HS-5 (cell line): ENCODE measurements at regions not wholly inside any gene's neighbourhood (a gene's known extent, or its start where the extent isn't known, plus 50 kb on each side); places are given as distances from the start of the nearest gene placed in this dataset.
"Not testable (repeated sequence)": the region's sequence is repeated elsewhere in the genome, so short reads cannot be mapped to it uniquely, and the experiment has no call there.

Source experiments
- DNase-seq: peaks from one replicate; pipeline ENCODE4 v3.0.0-alpha.2; 2012; ENCODE audit warnings: low read depth

DNA sequence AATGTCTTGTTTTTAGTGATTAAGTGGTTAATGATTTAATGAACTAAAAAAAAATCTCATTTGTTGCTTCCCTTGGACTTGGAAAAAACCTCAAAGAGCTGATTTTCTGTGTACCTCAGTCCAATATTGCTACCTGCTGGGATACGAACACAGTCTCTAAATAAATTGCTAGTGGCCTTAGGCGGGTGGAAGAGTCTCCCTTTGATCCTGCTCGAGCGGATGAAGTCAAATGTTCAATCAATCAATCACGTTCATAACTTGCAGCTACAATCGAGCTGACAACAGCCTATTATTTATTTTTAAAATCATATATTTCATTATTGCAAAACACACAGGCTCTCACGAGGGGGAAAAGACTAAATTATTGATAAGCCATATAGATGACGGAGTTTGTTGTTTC is 57.3 kb upstream of the HABP2 start:
- DNase-seq: no peak

DNA sequence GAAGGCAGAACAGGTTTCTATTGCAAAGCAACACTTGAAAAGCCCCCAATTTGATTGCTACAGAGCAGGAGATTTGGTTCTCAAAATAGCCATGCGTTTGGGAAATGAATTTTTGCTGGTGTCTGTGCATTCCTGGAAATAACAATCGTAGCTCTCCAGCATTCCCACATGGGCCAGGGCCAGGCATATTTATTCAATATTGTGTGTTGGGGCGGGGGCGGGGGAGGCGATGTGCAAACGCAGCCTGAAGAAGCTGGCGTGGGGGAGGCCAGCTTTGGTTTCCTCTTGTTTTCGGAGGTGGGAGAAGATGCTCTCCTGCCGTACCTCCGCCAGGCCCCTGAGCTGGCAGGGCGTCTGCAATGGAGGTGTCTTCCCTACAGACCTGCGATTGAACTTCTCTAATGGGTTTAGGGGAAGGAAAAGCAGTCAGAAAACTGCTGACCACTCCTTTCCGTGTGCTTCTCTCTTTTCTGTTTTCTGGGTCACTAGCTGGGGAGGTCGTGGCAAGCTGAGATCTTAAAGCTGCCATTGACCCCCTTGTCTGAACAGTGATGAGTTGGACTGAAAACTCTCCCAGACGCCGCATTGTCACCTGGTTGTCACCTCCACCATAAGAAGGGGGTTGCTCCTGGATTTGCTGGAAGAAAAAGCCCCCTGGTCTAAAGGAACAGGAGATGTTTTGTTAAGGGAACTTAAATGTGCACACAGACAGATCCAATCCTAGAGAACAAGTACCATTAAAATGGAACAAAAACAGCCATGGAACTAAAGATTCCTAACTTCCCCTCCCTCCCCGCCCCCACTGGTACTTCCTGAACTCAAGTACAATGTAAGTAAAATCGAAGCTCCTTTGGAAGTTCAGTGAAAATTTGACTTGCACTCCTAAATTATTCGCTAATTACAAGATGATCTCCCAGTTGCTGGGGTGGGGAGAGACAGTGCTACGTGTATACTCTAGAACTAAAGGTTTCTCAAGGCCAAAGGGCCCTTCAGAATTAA is 56.4 kb upstream of the HABP2 start:
- no peak for DNase-seq

DNA sequence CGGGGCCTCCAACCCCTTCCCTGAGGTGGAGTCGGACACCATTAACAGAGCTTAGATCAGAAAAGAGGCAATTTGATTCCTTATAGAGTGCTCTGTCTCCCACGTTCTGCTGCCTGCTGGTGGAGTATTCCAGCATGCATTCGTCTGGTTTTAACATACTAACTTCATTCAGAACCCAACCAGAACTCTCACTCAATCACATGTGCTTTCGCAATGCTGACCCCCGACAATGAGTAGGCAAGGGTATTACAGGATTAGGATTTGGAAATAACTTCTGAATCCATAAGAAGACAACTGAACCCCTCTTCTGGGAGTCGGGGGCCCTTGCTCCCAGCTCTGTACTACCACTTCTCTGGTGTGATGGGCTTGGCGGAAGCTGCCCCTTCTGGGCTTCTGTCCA is 55.7 kb upstream of the HABP2 start:
- DNase-seq: no peak

DNA sequence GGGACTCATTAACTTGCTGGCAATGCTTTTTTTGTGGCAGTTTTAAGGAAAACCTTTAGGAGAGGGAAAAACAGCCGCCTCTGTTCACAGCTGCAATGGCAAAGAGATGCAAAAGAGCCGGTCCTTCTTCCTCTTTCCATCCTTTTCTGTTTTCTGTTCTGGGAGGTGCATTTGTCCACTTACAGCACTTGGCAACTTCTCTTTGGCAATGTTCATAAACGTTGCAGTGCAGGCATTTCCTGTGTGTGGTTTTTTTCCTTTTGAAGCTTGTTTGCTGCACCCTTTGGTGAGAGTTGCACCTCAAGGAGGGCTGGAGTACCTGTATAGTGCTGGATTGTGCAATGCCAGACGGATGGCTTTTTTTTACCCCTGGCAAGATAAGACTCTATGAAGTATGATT is 53.9 kb upstream of the HABP2 start:
- DNase-seq: no peak

DNA sequence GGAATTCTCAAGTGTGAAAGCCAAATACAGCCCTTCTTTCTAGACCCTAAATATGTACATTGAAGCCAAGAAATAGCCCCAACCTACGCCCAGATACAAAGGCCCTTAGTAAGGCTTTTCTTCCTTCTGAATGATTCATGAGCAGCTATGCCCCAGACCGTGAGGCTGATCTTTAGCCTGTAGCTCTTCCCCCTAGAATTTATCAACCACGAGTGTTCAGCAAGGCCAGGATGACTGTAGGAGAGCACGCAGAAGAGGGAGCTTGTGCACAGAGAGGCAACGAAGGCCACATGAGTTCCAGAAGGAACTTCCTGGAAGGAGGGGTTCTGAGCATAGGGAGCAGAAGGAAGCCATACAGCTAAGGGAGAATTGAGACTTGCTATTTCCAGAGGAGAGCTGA is 53.0 kb upstream of the HABP2 start:
- no peak for DNase-seq

DNA sequence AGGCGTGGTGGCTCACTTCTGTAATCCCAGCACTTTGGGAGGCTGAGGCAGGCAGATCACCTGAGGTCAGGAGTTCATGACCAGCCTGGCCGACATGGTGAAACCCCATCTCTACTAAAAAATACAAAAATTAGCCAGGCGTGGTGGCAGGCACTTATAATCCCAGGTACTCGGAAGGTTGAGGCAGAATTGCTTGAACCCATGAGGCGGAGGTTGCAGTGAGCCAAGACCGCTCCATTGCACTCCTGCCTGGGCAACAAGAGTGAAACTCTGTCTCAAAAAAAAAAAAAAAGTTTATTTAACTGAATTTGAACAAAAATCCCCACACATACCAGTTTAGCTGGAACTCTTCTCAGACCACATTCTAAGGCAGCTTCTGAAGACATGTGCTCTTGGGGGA is 51.8 kb upstream of the HABP2 start:
- DNase-seq: not testable (repeated sequence)
